ENCODE measurements at regions not wholly inside any gene's neighbourhood (a gene's known extent, or its start where the extent isn't known, plus 50 kb on each side); places are given as distances from the start of the nearest gene placed in this dataset.

GRCh38 chr16:85330694-85331188, 218.5 kb upstream of the CIBAR2 start:
- Histone ChIP-seq H3K4me3 (IDR thresholded peaks at IDR 0.05; ENCODE audit: insufficient read depth, low read depth, low read length) (no peak overlapping the region), H3K9ac (no peak overlapping the region), H3K4me1 (ENCODE audit: low read depth, poor library complexity, severe bottlenecking) (no peaks in the 10 kb centered on the region), H3K27ac (no peak overlapping the region), H4K20me1 (ENCODE audit: insufficient read depth) (no peaks in the 10 kb centered on the region), H2AFZ (ENCODE audit: low read depth) (no peak overlapping the region), H3K79me2 (ENCODE audit: insufficient read depth, low read depth) (no peaks in the 10 kb centered on the region), H3K4me2 (no peak overlapping the region), H3K27me3 (ENCODE audit: insufficient read depth, low read depth) (peaks cover 79% of the 10 kb centered on the region), H3K36me3 (ENCODE audit: insufficient read depth) (no peaks in the 10 kb centered on the region)
- TF ChIP-seq CTCF (conservative IDR thresholded peaks at IDR 0.05; ENCODE audit: low read depth, low read length), result peak; percentile 31; the same call in 1 of the 2 replicates

GRCh38 chr16:85331688-85332087, 219.4 kb upstream of the CIBAR2 start:
- no peak overlapping the region for H3K4me3 ChIP-seq (IDR thresholded peaks at IDR 0.05; ENCODE audit: insufficient read depth, low read depth, low read length)
- no peak overlapping the region for H3K9ac ChIP-seq
- no peak overlapping the region for H3K4me2 ChIP-seq
- H2AFZ ChIP-seq (ENCODE audit: low read depth), result no peak overlapping the region
- no peak overlapping the region for H3K27ac ChIP-seq
- H3K36me3 ChIP-seq (ENCODE audit: insufficient read depth), result no peaks in the 10 kb centered on the region
- no peaks in the 10 kb centered on the region for H3K79me2 ChIP-seq (ENCODE audit: insufficient read depth, low read depth)
- TF ChIP-seq CTCF (conservative IDR thresholded peaks at IDR 0.05; ENCODE audit: low read depth, low read length), result no peak
- no peaks in the 10 kb centered on the region for H4K20me1 ChIP-seq (ENCODE audit: insufficient read depth)
- no peaks in the 10 kb centered on the region for H3K4me1 ChIP-seq (ENCODE audit: low read depth, poor library complexity, severe bottlenecking)
- peaks cover 78% of the 10 kb centered on the region for H3K27me3 ChIP-seq (ENCODE audit: insufficient read depth, low read depth)

GRCh38 chr16:85332175-85332574, 219.9 kb upstream of the CIBAR2 start:
- Histone ChIP-seq H2AFZ (ENCODE audit: low read depth) (no peak overlapping the region), H3K4me3 (IDR thresholded peaks at IDR 0.05; ENCODE audit: insufficient read depth, low read depth, low read length) (no peak overlapping the region), H3K9ac (no peak overlapping the region), H3K79me2 (ENCODE audit: insufficient read depth, low read depth) (no peaks in the 10 kb centered on the region), H3K4me1 (ENCODE audit: low read depth, poor library complexity, severe bottlenecking) (no peaks in the 10 kb centered on the region), H3K36me3 (ENCODE audit: insufficient read depth) (no peaks in the 10 kb centered on the region), H4K20me1 (ENCODE audit: insufficient read depth) (no peaks in the 10 kb centered on the region), H3K4me2 (no peak overlapping the region), H3K27ac (no peak overlapping the region), H3K27me3 (ENCODE audit: insufficient read depth, low read depth) (peaks cover 73% of the 10 kb centered on the region)
- no peak for TF ChIP-seq CTCF (conservative IDR thresholded peaks at IDR 0.05; ENCODE audit: low read depth, low read length)

DNA sequence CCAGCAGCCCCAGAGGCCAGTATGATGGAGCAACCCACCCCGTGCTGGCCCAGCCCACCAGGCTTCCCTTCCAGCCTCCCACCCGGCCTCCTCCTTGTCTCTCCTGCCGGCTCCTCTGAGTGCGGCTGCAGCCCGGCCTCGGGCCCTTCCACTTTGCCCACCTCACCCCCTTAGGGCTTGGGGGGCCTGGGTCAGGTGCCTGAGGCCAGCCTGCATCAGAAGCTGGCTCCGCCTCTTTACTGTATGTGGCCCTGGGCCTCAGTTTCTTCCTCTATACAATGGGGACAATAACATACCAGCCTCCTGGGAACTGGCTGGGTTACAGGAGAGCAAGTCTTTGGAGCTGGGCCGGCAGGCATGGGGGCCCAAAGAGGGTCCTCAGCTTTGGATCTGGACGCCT, 221.1 kb upstream of the CIBAR2 start:
- Histone ChIP-seq H2AFZ (ENCODE audit: low read depth) (no peak overlapping the region), H3K4me3 (IDR thresholded peaks at IDR 0.05; ENCODE audit: insufficient read depth, low read depth, low read length) (no peak overlapping the region), H3K9ac (no peak overlapping the region), H3K4me1 (ENCODE audit: low read depth, poor library complexity, severe bottlenecking) (no peaks in the 10 kb centered on the region), H3K27me3 (ENCODE audit: insufficient read depth, low read depth) (peaks cover 67% of the 10 kb centered on the region), H3K79me2 (ENCODE audit: insufficient read depth, low read depth) (no peaks in the 10 kb centered on the region), H4K20me1 (ENCODE audit: insufficient read depth) (no peaks in the 10 kb centered on the region), H3K27ac (no peak overlapping the region), H3K4me2 (no peak overlapping the region), H3K36me3 (ENCODE audit: insufficient read depth) (no peaks in the 10 kb centered on the region)
- TF ChIP-seq CTCF (conservative IDR thresholded peaks at IDR 0.05; ENCODE audit: low read depth, low read length), result no peak

Data from KMS-11 (cell line).